GM12801 (cell line): ENCODE measurements at regions not wholly inside any gene's neighbourhood (a gene's known extent, or its start where the extent isn't known, plus 50 kb on each side); places are given as distances from the start of the nearest gene placed in this dataset.

ENCODE experiments used
- CTCF ChIP-seq: IDR thresholded peaks from one replicate; pipeline ENCODE4 v1.5.1; 2011; ENCODE audit warnings: control low read depth; ENCODE audit not compliant: insufficient read length; ENCODE audit errors: extremely low read depth

GRCh38 chr18:42392416-42392815 lies 437.4 kb downstream of the PIK3C3 start:
- no peak for TF ChIP-seq CTCF

GRCh38 chr18:42392926-42393325 lies 437.9 kb downstream of the PIK3C3 start:
- TF ChIP-seq CTCF: no peak

GRCh38 chr18:42394238-42394637 lies 439.2 kb downstream of the PIK3C3 start:
- no peak for TF ChIP-seq CTCF

GRCh38 chr18:42401131-42401673 lies 446.2 kb downstream of the PIK3C3 start:
- no peak for TF ChIP-seq CTCF

- TF ChIP-seq CTCF: no peak
These were observed 449.1 kb downstream of the PIK3C3 start for GRCh38 chr18:42404151-42404550.

- no peak for TF ChIP-seq CTCF
These were observed 454.0 kb downstream of the PIK3C3 start for GRCh38 chr18:42409005-42409404.

- no peak for TF ChIP-seq CTCF
These were observed 457.2 kb downstream of the PIK3C3 start for GRCh38 chr18:42412281-42412680.
